GM11168 (cell line): ENCODE measurements at regions not wholly inside any gene's neighbourhood (a gene's known extent, or its start where the extent isn't known, plus 50 kb on each side); places are given as distances from the start of the nearest gene placed in this dataset.
"Not testable (repeated sequence)": the region's sequence is repeated elsewhere in the genome, so short reads cannot be mapped to it uniquely, and the experiment has no call there.

Experiments
- in situ Hi-C: fragments of 300-500 bp; cut with MboI; formaldehyde crosslinking; loops from one replicate; pipeline ENCODE4 v1.12.0; 2022; ENCODE audit warnings: low sequenced_read_pairs; ENCODE audit not compliant: unreplicated experiment

DNA sequence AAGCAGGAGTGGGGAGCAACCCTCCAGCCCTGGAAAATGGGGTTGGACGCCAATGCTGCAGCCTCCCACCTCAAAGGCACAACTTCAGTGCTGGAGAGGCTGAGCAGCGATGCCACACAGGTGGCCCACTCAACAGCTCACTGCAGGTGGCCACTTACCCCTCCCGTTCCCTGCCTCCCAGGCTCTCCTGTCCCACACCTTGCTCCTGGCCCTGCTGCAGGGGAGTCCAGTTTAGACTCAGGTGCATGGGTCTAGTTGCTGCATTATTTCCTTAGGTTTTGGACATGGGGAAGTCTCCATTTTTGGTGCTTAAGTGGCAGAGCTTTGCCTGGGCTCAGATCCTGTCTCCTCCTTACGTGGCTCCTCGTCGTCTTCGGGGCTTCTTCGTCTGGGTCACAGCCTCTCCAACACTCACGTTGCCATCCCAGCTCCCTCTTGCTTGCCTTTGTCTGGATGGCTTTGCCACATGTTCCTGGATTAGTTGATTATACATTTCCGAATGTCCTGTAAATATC is 898.3 kb downstream of the BRD1 start:
- in situ Hi-C loops: no loop called here

DNA sequence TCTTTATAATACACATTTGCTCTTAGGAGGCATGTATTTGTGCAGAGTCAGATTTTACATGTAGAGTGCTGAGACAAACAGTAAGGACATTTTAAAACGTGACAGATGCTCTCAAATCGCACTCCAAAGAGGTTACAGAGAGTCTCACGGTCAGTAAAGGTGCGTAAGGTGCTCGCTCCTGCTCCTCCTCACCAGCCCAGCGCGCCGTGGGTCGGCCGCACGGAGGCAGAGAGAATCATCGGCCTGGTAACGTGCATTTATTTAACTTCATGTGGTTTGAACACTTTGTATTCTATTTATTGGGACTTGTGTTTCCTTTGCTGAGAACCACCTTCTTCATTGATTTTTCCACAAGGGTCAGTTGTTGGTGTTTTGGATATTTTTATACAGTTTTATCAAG is 900.1 kb downstream of the BRD1 start:
- in situ Hi-C loops: no loop called here

DNA sequence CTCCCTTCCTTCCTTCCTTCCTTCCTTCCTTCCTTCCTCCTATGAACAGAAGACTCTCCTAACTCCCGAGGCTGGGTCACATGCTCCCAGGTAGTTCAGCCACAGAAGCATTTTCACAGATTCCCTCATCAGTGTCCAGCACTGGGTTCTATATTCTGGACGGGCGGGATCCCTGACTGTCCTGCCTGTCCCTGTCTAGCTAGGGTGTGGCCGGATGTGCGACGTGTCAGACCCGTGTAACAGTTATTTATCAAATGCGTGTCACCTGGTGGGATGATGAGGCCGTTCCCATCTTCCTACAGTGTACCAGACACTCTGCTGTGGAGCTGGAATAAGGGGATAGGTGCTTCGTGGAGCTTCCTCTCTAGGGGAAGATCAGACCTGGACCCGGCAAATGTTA is 901.0 kb downstream of the BRD1 start:
- in situ Hi-C loops: no loop called here

DNA sequence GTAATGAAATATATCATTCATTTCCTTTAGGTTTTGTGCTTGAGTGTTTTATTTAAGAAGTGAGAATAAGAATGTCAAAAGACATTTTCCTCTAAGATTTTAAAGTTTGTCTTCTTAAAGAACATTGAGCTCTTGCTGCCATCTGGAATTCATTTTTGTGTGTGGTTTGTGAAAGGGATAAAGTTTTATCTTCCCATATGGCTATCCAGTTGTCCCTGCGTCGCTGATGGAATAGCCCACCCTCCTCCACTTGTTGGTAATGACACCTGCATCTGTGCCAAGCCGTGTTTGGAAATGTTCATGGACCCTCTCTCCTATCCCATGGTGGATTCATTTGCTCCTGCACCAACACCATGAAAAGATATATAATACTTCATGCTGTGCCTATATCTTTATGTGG is 901.5 kb downstream of the BRD1 start:
- in situ Hi-C loops: no loop called here

DNA sequence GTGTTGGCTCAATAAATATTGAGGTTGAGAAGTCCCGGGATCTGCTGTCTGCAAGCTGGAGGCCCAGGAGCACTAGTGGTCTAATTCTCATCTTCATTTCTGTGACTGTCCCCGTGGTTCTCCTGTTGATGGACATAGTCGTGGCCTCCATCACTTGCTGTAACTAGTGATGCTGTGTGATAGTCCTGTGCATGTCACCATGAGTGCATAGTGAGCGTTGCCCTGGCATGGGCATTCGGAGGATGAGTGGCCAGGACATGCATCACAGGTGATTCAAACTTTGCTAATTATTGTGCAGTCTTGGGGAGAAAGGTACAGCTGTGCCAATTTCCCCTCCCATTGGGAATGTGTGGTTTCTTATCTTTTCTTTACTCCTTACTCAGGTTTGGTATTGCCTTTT is 902.2 kb downstream of the BRD1 start:
- in situ Hi-C loops: no loop called here

DNA sequence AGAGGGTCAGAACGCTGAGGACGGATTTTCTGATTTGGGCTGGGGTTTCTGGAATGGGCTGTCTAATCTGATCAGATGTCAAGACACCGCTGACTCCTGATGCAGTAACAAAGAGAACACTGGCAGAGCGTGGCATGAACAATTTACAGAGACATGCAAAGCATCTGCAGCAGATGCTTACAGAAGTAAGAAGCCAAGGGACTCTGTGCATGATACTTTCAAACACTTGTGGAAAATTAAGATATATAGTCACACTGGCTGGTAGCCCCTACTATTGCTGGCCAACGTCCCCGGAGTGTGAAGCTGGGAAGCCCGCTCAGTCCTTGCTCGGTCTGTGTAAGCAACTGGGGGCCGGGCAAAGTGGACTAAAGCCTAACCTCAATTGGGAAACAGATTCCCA is 903.7 kb downstream of the BRD1 start:
- in situ Hi-C loops: no loop called here

DNA sequence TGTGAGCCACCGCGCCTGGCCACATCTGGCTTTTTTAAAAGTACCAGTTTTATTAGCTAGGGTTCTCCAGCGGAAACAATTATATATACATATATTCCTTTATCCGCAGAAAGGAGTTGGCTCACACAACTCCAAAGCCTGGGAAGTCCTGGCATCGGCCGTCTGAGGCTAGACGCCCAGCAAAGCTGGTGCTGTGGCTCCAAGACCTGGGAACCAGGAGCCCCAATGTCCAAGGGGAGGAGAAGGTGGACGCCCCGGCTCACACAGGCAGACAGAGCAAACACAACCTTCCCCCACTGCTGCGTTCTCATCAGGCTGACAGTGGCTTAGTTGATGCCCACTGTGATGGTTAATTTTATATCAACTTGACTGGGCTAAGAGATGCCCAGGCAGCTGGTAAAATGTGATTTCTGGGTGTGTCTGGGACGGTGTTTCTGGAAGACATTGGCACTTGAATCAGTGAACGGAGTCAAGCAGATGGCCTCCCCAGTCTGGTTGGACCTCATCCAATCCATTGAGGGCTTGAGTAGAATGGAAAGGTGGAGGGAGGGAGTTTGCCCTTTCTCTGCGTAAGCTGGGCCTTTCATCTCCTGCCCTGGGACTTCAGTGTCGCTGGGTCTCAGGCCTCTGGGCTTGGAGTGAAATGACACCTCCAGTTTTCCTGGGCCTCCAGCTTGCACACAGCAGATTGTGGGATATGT is 904.4 kb downstream of the BRD1 start:
- in situ Hi-C loops: no loop called here

DNA sequence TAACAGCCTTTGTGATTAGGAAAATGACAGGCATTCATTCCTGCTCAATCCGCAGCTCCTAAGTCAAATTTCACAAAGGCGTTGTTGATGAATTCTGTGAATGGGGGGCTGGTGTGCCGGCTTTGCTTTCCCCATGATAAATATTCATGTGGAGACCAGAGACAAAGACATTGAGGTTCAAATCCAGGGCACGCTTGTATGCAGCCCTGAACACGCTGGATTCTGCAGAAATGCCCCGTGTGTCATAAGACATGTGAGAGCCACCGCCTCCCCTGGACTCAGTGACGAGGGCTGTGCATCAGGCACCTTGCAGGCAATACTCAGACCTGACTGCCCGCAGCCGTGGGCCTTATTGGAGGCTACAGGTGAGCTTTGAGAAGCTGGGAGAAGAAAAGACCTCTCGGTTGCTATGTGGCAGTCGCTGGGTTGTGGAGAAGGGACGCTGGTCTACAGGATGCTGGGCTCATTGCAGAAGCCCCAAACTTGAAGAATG is 906.2 kb downstream of the BRD1 start:
- in situ Hi-C loops: no loop called here

DNA sequence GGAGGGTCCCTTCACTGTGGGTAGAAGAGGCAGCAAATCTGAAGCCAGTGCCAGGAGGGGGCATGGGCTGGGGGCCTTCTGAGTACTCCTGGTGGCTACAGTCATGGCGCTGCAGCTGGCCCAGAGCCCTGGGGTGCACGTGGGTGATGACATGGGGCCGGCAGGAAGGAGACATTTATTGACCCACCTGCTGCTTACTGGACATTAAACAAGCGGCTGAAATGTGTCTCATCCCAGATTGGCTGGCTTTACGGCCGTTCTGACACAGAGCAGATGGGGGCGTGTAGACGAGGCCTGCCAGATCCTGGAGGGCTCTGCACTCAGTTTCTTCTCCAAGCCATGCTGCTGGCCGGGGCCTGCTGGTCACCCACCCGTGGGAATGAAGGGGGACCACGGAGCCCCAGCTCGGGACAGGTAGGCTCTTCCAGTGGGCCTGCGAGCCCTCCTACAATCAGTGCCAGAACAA is 906.9 kb downstream of the BRD1 start:
- in situ Hi-C loops: no loop called here

DNA sequence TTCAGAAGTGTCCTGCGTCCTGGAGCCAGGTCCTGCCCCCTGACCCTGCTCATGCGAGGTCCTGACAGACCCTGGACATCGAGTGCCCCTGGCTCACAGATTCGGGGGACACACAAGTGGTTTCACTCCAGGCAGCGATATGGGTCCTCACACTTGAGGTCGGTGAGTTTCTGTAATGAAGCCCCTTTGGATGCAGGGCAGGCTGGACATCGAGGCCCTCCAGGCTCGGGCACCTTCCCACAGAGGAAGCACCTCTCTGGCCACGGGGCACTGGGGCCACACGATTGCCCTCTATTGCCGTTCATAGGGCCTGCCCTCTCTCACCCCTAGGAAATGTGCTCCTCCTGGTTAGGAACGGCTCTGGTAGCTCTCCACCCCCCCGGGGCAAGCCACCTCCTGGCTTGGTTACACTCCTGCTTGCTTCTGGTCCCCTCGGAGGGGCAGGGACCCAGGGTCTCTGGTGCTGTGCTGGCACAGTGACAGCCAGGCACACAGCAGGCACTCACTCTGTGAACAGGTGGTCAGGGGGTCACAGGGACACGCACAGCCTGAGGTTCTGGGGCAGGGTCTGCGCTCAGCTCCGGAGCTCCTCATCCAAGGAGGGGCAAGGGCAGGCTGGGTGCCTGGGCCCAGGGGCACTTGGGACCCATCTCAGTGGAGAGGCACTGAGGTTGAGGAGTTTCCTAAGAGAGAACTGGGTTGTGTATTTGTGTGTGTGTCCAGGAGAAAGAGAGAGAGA is 907.7 kb downstream of the BRD1 start:
- in situ Hi-C loops: no loop called here

DNA sequence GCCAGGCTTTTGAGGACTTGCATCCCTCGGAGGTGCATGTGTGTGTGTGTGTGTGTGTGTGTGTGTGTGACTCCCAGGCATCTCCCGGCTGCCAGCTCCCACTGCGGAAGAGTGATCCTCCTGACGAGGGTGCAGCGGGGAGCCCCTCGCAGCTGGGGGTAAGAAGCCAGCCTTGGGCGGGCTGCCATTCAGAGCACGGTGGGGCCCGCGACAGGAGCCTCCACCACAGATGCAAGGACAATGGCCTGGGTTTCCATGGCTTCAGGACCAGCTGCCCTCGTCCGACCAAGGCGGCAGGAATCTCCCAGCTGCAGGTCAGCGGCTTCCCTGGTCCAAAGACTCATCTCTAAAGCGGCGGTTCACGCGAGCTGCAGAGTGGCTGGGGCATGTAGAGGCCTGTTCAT is 908.5 kb downstream of the BRD1 start:
- in situ Hi-C loops: no loop called here

DNA sequence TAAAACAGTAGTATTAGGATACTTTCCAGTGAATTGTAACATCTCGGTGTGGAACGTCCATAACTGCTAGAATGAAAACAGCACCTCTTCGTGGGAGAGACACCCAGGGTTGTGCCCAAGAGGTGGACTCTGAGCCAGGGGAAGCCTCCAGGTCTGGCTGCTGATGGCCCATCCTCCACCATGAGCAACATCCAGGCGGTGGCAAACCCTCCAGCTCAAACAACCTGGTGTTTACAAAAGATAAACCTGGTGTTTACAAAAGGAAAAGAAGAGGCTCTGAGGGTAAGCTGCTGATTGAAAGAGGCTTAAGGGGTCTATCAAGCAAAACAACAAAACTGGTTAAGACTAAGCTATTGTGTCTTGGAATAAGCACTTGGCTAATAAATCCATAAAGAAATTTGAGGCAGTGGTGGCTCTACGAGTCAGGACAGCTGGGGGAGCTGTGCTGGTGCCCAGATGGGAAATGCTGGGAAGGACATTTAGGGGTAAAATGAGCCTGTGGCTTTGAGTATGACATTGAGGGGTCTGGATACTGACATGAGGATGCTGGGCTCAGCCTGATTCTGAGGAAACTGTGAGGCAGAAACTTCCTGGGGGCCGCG is 909.0 kb downstream of the BRD1 start:
- in situ Hi-C loops: no loop called here

DNA sequence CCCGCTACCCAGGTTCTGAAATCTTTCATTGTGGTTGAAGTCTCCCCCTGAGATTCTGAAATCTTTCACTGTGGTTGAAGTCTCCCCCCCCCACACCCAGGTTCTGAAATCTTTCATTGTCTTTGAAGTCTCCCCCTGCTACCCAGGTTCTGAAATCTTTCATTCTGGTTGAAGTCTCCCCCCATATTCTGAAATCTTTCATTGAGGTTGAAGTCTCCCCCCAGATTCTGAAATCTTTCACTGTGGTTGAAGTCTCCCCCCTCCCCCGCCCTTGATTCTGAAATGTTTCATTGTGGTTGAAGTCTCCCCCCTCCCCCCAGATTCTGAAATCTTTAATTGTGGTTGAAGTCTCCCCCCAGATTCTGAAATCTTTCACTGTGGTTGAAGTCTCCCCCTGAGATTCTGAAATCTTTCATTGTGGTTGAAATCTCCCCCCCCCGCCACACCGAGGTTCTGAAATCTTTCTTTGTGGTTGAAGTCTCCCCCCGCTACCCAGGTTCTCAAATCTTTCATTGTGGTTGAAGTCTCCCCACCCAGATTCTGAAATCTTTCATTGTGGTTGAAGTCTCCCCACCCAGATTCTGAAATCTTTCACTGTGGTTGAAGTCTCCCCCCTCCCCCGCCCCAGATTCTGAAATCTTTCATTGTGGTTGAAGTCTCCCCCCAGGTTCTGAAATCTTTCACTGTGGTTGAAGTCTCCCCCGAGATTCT is 915.2 kb downstream of the BRD1 start:
- in situ Hi-C loops: not testable (repeated sequence)

DNA sequence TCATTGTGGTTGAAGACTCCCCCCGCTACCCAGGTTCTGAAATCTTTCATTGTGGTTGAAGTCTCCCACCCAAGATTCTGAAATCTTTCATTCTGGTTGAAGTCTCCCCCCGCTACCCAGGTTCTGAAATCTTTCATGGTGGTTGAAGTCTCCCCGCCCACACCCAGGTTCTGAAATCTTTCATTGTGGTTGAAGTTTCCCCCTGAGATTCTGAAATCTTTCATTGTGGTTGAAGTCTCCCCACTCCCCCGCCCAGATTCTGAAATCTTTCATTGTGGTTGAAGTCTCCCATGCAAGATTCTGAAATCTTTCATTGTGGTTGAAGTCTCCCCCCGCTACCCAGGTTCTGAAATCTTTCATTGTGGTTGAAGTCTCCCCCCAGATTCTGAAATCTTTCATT is 916.0 kb downstream of the BRD1 start:
- in situ Hi-C loops: not testable (repeated sequence)

DNA sequence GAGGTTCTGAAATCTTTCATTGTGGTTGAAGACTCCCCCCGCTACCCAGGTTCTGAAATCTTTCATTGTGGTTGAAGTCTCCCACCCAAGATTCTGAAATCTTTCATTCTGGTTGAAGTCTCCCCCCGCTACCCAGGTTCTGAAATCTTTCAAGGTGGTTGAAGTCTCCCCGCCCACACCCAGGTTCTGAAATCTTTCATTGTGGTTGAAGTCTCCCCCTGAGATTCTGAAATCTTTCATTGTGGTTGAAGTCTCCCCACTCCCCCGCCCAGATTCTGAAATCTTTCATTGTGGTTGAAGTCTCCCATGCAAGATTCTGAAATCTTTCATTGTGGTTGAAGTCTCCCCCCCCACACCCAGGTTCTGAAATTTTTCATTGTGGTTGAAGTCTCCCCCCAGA is 916.6 kb downstream of the BRD1 start:
- in situ Hi-C loops: not testable (repeated sequence)

DNA sequence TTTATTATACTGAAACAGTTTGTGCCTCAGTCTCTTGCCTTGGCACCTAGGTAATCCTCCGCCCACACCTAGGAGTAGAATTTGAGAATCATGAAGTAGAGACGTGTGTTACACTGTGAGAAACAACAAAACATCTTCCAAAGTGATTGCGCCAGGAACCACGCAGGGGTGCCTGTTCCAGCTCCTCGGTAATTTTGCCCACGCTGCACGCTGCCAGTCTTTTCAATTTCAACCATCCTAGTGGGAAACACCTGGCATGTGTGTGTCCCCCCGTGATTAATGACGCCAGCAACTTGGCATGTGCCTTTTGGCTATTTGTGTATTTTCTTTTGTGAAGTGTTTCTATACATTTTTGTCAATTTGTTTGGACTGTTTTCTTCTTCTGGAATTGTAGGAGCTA is 919.1 kb downstream of the BRD1 start:
- in situ Hi-C loops: no loop called here

DNA sequence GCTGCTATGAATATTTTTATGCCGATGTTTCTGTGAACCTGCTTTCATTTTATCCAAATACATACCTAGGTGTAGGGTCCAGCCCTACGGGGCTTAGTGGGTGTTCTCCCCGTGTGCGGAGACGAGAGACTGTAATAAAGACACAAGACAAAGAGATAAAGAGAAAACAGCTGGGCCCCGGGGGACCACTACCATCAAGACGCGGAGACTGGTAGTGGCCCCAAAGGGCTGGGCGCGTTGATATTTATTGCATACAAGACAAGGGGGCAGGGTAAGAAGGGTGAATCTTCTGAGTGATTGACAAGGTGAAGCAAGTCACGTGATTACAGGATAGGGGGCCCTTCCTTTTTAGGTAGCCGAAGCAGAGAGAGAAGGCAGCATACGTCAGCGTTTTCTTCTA is 920.1 kb downstream of the BRD1 start:
- in situ Hi-C loops: no loop called here

DNA sequence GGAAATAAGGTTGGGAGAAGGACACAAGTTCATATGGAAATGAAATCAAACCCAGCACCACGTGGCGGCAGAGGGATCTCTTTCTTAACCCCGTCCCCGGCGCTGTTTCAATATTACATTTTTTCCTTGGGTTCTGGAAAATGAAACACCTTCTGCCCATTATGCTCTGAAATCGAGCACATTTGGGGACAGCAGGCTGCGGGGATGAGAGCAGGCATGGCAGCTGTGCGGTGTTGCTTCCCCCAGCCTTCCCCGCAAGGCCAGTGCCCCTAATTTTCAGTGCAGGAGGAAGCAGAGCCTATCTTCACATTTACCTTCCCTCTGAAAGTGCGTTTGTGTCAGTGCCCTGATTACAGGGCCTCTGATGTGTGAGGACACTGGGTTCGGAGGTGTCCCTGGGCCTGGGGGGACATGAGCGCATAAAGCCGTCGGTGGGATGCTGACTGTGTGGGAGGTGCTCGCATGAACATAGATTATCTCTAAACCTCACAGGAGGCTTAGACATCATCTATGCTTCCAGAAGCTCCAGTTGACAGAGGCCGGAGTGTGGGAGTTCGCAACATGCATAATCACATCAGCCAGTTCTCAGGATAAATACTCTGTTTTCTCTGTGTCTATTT is 921.3 kb downstream of the BRD1 start:
- in situ Hi-C loops: no loop called here

DNA sequence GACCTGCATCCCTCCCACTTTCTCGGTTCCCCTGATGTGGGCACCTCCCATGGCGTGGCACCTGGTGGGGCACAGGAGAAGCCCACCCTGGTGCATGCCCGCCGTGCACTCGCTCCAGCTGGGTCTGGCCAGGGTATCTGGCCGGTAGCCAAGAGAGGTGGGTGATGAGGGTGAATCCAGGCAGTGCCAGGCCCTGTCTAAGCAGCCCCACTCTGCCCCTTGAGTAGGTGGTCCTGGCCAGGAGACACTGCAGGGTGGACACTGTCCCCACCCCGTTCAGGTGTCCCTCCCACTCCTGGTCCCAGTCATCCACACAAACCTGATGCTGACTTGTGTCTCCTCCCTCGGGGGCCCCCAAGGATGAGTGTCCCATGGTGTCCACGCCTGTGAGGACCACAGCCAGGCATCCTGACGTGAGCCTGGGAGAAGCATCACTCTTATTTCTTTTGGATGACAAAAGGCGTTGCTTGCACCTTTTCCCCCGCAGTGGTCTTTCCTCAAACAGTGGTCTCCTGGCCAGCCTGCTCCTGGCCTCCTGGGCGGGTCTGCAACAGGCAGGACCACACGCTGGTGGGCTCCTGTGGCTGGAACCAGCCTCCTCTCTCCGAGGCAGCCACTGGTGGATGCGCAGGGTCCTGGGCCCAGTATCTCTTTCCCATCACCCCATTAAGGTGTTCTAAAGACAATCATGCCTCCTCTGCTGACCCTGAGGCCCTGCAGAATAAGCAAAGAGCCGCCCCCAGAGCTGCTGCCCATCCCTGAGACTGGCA is 922.3 kb downstream of the BRD1 start:
- in situ Hi-C loops: no loop called here
